CD1c-positive myeloid dendritic cell (primary cell): ENCODE measurements at regions not wholly inside any gene's neighbourhood (a gene's known extent, or its start where the extent isn't known, plus 50 kb on each side); places are given as distances from the start of the nearest gene placed in this dataset.

Source experiments
- DNase-seq: peaks from one replicate; pipeline ENCODE4 v3.0.0-alpha.2; 2016; ENCODE audit errors: extremely low spot score

DNA sequence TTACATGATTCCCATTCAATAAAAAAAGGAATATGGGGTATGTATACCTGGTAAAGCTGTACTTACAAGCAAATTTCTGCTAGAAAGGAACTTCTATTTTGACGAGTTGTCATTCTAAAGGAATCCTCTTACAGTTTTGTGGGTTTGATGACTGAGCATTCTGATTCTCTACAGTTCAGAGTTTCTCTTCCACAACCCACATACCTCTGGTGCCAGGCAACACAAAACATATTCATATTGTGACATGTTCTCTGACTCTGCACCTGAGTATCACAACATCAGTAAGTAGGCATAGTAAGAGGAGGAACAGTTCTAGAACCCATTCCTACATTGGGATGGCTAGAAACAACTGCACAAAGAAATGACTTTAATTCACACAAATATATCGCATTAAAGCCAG, 636.6 kb downstream of the MED13L start:
- no peak for DNase-seq

DNA sequence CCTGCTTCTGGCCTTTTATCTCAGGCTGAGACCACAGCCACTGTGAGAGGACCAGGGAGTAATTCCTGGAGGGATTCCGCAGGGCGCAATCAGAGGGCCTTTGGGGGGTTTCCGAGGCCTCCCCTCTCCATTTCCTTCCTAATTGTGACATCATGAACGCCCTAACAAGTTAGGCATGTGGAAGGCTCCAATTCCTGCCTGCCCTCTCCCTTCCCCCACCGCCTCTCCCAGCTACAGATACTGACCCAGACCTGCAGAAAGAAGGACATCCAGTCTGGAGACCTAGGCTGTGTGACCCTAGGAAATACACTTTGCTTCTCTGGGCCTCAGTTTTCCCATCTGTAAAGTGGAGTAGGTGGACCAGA, 637.9 kb downstream of the MED13L start:
- DNase-seq: no peak

DNA sequence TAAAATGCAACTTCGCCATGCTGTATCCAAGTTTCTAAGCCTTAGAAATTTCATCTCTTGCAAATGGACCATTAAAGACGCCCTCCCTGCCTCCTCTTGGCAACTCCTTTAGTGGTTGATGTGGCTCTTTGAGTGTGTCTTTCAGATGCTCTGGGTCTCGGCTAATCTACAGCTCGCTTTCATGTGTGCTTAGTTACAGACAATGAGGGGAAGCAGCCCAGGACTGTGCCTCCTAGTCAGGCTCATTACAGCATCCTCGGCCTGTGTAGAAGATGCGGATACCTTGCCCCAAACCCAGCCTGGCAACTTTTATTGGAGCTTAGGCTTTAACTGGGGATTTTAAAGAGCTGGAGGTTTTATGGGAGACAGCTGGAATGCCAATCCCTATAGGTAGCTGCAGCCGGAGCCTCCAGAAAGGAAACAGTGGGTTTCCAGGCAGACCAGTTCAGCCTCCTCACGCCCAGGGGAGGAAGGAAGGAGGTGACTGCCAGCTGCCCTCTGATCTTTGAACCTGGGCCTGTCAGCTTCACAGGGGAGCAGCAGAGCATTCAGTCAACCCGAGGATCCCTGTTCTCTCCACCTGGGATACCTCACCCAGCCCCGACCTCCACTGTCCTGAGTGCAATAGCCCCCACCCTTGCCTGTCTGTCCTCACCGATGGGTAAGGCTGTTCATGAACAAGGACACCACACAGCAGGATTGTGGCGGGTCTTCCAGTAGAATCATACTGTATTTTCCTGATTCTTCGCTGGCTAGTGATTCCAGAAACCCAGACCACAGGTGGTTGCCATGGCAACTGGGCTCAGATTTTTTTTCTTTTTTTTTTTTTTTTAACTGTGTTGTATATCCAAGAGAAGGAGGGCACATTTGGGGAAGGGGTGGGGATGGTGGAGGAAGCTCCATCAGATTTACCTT, 638.5 kb downstream of the MED13L start:
- DNase-seq: no peak

- no peak for DNase-seq
Measured at GRCh38 chr12:115636546-115636945, 640.9 kb downstream of the MED13L start.

DNA sequence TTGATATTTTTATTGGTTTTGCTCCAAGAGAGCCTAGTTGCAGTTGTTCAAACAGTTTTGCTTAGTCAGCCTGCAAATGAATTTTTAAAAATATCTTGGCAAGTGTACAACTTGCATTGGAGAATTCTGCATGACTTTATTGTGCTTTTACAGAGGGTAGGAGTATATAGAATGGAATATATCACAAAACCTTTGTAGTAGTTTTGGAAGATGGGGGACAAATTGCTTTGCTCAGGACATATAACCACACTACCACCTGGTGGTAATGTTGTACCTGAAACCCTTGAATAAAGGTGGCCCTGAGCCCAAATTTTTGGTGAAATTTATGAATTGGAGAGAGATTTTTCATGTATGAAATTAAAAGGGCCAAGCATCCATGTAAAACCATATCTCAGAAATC, 645.2 kb downstream of the MED13L start:
- no peak for DNase-seq

DNA sequence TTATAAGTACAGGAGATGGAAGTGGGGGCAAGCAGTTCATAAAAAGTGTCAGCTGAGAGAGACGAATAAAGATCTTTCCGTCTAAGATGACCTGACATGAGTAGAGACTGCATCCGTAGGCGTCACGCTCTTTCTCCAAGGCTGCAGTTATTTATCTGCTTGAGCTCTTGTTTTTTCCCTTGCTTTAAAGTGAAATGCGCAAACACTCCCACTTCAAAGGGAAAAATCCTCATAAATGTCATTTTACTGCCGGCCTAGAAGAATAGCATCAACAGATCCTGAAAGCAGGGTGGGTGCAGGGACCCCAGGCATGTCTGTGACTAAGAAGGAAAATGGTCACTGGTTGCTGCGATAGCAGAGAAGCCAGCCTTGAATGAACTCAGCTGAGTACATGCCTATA, 647.4 kb downstream of the MED13L start:
- DNase-seq: no peak

DNA sequence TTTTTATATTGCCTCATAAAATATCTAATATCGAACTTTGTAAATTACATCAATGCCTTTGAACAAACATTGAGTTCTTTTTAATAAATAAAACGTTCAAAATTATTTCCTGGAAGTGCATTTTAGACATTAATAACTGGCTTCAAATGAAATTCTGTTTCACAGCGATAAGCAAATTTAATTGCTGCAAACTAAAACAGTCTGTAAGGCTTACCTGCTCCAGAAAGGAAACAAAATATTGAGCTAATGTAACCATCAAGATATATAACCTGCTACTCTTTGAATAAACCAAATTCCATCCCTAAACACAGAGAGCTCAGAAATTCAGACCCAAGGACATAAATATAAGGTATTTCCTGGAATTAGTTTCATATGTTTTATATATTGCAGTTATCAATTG, 651.3 kb downstream of the MED13L start:
- no peak for DNase-seq

DNA sequence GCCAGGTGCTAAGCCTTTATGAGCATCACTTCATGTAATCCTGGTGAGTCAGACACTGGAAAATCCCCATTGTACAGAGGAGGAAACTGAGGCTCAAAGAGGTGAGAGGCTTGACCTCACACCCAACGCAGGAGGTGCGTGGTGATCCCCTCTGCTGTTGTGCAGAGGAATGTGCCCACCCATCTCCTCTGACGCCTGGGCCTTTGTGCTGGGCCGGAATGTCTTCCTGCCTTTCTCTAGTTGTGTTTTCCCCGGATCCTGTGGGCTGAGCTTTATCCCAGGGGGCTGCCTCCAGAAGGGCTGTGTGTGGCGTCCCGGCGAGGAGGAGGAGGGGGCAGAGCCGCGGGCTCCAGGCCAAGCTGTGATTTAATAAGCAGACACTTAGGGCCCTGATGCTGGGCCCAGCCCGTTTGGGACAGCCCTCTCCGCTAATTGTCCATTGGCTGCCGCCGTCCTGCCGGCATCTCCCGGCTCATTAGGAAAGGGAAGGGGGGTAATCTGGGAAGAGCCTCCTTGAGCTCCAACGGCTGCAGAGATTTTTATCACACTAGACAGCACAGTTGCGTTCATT, 653.6 kb downstream of the MED13L start:
- DNase-seq: no peak

DNA sequence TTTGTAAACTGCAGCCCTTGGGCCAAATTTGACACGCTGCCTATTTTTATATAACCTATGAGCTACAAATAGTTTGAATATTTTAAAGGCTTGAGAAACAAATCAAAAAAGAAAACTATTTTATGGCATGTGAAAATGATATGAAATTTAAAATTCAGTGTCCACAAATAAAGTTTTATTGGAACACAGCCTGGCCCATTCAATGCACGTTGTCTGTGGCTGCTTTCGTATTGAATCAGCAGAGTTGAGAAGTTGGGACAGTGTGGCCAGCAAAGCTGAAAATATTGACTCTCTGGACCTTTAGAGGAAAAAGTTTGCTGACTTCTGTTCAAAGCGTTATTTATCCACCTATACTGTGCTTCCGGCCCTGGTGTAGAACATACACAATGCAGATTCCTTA, 654.2 kb downstream of the MED13L start:
- DNase-seq: no peak

GRCh38 chr12:115620816-115621215, 656.7 kb downstream of the MED13L start:
- no peak for DNase-seq

GRCh38 chr12:115619889-115620288, 657.6 kb downstream of the MED13L start:
- DNase-seq: no peak

GRCh38 chr12:115619061-115619460, 658.4 kb downstream of the MED13L start:
- no peak for DNase-seq

- no peak for DNase-seq
Measured at GRCh38 chr12:115618105-115618504, 659.4 kb downstream of the MED13L start.

GRCh38 chr12:115617391-115617790, 660.1 kb downstream of the MED13L start:
- no peak for DNase-seq

GRCh38 chr12:115611477-115611876, 666.0 kb downstream of the MED13L start:
- DNase-seq: no peak

GRCh38 chr12:115609347-115609746, 668.1 kb downstream of the MED13L start:
- no peak for DNase-seq

DNA sequence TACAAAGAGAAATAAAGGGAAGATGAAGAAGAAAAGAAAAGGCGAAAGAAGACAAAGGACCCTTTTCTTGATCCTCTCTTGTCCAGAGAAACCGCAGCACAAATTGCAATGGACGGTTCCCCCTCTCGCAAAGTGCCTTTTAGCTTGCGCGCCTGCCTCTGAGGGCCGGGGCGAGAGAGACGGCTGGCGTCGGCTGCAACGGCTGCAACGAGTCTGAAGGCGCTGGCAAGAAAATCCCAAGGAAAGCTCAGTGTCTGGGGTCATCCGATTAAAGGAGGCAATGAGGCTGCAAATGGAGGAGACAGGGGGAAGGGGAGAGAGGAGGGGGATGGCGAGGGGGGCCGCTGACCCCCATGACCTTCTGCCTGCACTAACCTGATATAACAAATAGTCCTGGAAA, 671.5 kb downstream of the MED13L start:
- DNase-seq: no peak

DNA sequence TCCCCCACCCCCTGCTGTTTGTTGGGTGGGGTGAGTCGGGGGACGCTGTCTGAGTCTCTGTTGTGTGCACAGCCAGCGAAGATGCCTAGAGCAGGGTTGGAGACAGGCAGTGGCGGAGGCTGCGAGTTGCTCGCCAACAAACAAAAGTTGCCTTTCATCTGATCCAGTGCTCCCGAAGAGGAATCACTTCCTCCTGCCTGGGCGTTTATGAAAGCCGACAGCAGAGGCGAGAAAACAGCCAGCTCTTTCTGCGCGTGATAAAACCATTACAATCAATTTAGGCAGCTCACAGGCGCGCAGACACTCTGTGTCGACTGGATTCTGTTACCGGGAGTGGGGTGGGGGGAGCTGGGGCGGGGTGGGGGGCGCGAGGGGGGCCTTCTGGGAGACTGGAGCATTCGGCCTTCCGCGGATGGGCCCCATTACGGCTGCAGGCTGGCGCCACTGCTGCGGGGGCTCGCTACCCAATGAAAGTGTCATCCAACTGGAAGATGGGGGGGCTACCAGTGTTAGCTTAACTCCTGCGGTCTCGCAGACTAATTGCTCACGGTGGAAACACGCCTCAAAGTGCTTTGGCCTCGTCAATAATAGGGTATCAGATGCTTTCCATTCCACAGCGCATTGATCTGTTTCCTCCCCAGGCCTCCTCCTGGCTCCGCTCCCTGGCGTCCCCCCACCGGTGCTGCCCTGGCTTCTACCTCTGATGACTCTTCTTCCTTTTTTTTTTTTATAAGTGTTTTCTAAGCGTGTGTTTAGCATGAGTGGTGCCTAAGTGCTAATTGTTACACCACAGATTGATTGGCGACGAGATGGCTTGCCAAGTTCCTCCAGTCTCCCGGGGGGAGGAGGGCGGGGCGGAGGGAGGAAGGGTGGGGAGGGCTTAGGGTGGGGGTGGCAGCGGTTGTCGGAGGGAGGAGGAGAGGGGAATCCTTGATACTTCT, 678.4 kb downstream of the MED13L start:
- DNase-seq: no peak

GRCh38 chr12:115597157-115597712, 680.3 kb downstream of the MED13L start:
- no peak for DNase-seq

GRCh38 chr12:115588131-115588530, 689.4 kb downstream of the MED13L start:
- DNase-seq: no peak

- no peak for DNase-seq
Measured at GRCh38 chr12:115584156-115584555, 693.3 kb downstream of the MED13L start.

GRCh38 chr12:115583591-115583990, 693.9 kb downstream of the MED13L start:
- DNase-seq: no peak
